Renal cortex interstitium (tissue), 11 donors: ENCODE measurements at regions not wholly inside any gene's neighbourhood (a gene's known extent, or its start where the extent isn't known, plus 50 kb on each side); places are given as distances from the start of the nearest gene placed in this dataset.

Source experiments
- DNase-seq, 11 donors: peaks; one replicate each; pipeline ENCODE4 v3.0.0-alpha.2; 2013; ENCODE audit warnings: low read depth in 9 of 11, low spot score in 4 of 11; ENCODE audit errors: extremely low read depth in 1 of 11

DNA sequence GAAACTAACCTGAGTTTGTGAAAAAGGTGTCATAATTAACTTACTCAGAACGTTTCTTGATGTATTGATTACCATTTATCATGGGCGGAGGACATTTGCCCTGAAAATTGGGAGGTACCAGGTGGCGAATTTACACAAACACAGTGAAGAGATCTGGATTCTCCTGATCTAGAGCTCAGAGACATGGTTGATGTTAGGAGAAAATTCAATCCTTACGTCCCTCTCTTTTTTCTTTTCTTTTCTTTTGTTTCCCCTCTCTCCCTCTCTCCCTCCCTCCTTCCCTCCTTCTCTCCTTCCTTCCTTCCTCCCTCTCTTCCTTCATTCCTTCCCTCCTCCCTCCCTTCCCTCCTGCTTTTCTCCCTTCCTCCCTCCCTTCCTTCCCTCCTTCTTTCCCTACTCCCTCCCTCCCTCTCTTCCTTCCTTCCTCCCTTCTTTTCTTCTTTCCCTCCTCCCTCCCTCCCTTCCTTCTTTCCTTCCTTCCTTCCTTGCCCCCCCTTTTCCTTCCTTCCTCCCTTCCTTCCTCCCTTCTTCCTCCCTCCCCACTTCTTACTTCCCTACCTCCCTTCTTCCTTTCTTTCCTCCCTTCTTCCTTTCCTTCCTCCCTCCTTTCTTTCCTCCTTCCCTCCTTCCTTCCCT, 234.1 kb downstream of the OTOR start:
- DNase-seq = no peak

DNA sequence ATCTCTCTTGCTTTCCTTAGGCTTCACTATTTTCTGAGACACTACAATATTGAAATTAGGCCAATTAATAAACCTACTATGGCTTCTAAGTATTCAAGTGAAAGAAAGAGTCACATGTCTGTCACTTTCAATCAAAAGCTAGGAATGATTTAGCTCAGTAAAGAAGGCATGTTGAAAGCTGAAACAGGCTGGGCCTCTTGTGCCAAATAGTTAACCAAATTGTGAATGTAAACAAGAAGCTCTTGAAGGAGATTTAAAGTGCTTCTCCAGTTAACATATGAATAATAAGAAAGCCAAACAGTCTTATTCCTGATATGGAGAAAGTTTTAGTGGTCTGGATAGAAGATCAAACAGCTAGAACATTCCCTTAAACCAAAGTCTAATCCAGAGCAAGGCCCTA, 236.3 kb downstream of the OTOR start:
- no peak for DNase-seq

DNA sequence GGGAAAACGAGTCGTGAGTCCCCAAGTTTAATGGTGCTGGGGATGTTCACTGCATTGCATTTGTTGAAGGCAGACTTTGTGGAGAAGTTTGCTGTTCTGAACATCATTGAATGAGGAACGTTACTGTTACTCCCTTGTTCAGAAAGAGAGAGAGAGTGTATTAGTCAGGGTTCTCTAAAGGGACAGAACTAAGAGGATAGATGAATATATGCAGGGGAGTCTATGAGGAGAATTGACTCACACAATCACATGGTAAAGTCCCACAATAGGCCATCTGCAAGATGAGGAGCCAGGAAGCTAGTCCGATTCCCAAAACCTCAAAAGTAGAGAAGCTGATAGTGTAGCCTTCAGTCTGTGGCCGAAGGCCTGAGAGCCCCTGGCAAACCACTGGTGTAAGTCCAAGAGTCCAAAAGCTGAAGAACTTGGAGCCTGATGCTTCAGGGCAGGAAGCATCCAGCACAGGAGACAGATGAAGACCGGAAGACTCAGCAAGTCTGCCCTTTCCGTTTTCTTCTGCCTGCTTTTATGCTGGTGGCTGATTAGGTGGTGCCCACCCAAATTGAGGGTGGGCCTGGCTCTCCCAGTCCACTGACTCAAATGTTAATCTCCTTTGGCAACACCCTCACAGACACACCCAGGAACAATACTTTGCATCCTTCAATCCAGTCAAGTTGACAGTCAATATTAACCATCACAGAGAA, 223.5 kb upstream of the PCSK2 start:
- no peak for DNase-seq

DNA sequence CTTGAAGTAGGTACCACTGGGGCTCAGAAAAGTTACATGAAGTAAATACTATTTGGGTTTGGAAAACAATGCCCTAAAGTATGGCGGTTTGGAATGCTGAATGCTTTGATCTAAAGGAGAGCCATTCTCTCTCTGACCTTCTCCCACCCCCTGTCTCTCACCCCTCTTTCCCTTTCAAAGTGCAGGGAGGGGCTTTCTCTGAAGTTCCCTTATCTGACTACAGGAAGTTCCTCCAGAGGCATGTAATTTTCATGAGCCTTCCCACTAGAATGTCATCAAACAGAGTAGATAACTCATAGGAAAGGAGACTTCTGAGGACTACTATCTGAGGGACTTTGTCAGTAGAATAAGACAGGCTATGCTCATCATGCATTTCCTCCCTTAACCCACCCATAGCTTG, 216.7 kb upstream of the PCSK2 start:
- no peak for DNase-seq

DNA sequence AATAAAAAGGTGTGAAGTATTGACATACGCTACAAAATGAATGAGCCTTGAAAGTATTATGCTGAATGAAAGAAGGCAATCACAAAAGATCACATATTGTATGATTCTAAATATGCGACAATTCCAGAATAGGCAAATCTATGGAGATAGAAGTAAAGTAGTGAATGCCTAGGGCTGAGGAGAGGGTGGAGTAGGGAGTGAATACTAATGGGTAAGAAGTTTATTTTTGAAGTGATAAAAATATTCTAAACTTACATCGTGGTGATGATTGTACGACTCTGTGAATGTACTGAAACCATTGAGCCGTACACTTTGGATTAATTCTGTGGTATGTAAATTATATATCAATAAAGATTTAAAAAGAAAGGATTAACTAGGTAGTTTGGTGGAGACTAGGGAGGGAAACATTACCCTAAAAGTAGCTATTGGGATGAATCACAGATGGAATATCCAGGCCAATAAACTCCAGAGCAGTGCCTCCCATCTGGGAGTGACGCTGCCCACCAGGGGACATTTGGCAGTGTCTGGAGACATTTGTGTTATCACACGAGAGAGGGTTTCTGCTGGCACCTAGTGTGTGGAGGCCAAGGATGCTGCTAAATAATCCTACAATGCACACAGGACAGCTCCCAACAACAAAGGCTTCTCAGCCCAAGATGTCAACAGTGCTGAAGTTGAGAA, 214.2 kb upstream of the PCSK2 start:
- DNase-seq = no peak

DNA sequence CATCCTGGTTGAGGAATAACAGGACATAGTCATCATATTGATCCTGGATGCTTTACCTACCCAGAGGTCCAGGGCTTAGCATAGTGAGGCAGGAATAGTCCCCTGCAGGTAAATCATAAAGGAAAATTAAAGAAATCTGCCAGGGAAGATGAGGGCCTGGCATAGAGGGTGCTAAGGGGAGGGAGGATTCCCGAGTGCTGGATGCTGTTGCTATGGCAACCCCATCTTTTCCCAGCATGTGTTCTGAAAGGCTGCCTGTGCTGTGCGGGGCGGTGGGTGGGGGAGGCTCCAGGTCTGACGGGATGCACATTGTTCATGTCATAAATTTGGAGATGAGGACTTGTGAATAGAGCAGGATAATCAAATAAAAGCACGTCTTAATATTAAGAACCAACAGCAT, 212.6 kb upstream of the PCSK2 start:
- no peak for DNase-seq

DNA sequence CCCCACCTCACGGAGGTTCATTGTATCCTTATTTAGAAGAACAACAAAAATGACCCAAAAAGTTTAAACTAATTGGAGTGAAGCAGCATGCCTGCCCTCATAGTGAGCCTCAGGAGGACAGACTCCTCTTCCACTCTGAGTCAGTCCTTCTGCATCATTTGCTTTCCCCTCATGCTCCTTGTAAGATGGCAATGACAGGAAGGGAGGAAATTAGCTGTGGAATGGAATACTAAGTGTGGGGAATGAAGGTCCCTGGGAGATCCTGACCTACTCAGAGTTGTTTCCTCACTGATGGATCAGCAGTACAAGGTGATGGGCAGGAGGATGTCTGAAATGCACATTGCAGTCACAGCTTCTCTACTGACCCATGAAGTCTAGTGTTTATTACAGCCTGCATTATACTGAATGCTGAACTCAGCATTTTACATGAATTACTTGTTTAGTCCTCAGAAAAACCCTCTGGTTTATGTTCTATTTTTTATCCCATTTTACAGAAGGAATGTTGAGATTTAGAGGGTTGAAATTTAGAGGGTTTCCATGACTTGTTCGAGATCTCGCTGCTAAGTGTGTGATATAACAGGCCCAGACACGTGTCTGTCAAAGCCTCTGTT, 212.0 kb upstream of the PCSK2 start:
- no peak for DNase-seq

DNA sequence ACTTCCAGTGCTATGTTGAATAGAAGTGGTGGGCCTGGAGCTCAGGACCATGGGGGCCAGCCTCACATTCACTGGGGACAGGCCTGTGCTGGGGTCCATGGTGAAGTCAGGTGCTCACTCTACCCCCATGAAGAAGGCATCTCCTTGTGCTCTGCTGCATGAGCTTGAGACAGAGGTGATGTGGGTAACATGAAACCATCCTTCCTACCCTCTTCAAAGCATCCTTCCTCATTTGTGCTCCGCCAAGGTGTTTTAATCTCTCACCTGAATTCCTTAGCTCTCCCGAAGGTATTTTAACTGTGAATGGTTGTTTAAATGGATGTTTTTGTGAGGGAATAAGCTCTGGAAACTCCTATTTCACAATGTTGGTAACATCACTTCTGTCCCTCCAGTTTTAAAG, 209.6 kb upstream of the PCSK2 start:
- no peak for DNase-seq

DNA sequence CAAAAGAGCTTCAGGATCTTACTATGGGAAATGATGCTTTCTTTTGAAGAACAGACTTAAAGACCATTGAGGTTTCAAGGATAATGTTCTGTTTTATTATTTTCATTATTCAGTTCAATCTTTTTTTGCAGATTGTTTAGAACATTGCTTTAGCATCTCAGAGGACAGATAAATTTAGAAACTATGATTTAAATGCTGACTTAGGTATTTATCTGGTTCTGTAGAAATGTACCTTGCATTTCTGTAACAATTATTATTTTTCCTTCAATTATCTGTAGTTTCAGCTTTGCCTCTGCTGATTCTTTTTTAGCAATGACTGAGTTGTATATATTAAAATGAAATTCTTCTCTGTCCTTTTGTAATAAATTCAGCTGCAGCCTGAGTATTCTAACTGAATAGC, 205.4 kb upstream of the PCSK2 start:
- no peak for DNase-seq

DNA sequence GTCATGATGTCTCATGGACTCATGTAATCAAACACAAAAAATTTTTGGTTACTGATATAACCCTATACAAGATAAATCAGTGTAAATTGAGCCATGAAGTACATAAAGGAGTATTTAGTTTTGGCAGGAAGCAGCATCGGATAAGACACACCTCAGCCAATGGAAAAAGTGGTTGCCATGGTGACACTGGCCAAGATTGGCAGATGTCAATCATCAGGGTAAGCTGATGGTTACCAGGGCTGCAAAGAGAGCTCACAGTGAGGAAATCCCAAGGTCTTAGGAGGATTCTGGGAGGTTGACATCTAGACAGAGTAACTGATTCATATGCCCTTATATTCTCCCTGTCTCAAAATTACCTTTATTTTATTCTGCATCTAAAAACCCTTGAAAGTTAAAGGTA, 203.8 kb upstream of the PCSK2 start:
- DNase-seq = no peak

DNA sequence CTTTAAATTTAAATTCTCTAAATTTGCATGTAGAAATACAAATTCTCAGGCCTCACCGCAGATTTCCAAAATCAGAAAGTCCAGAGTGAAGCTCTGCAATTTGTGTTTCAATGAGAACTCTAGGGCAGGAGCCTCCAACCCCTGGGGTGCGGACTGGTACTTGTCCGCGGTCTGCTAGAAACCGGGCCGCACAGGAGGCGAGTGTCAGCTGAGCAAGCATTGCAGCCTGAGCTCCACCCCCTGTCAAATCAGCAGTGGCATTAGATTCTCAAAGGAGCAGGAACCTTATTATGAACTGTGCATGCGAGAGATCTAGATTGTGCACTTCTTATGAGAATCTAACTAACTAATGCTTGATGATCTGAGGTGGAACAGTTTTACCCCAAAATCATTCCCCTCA, 203.0 kb upstream of the PCSK2 start:
- DNase-seq = no peak

DNA sequence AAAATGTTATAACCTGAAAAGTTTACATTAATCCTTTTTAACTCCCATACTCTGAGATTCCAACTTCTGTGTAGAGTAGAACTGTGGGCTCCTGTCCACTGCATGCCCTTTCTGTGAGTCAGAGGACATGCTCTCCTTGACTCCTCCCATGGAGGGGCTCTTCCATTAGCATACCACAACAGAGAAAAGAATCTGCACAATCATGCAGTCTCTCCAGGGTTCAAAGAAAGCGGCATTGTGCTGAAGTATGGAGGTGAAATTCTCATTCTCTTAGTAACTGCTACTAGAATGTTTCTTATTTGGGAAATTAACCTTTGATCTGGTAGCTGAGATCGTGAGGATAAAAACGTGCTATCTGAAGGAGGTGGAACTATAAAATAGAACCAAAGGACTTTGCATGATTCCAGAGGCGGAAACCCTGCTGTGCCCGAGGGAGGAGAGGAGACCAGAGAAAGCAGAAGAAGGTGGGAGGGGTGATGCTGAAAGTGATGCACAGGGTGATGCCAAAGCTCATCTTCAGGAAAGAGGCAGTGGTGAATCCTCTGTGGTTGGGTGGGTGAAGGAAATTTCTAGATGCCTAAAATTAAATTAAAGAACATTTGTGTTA, 202.2 kb upstream of the PCSK2 start:
- no peak for DNase-seq

DNA sequence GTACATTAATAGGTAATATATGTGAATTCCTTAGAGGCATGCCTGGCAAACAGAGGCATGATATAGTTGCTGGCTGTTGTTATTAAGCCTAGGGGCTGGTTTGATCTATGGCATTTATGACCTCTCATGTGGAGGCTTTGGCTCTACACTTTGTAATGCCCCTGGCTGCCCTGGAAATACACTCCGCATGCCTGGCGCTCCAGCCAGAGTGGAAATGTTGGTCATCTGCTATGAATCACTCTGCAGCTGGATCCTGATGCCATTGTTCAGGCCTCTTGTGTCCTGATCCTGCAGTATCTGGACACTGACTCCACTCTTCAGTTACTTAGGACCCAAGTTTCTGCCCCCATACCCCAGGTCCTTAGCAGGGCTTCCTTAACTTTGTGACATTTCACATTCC, 200.5 kb upstream of the PCSK2 start:
- DNase-seq = no peak

DNA sequence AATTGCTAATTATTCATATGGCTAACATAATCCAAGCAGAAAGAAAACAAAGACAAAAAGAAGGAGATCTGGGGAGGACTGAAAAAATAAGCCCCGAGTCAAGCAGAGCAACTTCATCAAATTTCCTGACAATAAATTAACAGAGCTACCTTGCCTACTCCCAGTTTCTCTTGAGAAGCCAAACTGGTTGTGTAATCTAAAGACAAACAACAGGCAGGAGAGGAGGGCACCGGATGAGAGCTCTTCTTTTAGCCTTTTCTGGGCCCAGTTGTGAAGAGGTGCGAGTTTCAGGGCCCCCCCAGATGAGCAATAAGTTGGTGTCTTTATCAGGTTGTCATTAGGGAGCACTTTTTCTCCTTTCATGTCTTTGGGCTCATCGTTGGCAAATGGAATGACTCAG, 197.1 kb upstream of the PCSK2 start:
- no peak for DNase-seq

DNA sequence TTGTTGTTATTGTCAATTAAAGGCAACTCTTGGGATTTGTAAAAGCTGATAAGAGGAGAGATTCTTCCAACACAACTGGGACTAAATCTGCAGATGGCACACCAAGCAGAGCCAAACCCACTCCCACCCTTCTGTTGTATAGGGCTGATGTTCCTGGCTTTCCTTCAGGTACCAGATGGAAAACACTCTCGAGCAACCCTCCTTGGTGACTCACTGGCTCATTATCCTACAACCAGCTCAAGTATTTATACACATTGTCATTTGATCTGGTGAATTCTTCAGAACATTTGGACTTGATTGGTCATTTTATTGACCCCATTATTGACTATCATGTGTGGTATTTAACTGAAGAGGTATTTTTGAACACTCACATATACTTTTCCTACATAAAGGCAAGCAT, 190.3 kb upstream of the PCSK2 start:
- no peak for DNase-seq

DNA sequence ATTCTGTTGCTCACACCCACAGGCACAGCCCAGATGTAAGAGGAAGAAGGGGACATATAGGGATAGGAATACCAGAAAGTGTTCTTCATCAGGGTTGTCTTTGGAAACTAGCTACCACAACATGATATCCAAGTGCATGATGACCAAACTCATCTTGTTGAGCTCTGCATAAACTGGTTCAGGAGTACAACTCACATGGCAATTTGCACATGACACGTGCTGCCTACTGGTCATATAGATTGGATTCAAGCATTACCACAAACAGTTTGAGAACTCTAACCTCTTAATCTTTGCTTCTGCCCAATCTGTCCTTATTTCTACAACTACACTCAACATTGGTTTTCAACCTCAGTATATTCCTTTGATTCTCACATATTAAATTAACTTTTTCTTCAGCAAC, 184.7 kb upstream of the PCSK2 start:
- no peak for DNase-seq

DNA sequence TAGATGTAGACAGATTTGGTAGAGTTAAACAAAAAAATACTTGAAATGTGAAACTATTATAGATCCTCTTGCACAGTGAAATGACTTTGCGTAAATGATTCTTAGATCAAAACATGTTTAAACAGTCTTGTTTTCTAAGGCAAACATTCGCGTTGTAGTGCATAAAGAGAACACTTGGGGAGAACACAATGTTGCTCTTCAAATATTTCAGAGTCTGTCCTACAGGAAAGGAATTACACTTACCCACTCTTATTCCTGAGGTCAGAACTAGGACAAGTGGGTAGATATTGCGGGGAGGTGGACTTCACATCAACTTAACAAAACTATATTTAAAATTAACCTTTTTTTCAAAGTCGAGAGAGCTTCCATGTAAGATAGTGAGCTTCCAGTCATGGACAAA, 183.5 kb upstream of the PCSK2 start:
- no peak for DNase-seq

DNA sequence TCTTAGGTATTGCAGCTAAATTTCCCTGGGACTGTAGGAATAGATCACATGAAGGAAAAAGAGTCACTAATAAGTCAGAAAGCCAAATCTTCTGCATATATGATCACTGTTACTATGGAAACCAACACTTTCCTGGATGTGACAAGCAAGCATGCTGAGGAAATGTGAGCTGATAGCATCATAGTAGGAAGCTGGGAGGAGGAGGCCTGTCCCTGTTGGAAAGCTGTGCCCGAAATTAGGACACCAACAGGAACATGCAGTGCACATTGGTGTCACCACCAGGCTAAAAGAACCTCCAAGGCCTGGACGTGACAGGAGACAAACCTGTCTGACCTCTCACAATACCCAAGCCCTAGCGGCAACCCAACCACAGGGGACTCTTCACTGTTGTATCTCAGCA, 181.9 kb upstream of the PCSK2 start:
- no peak for DNase-seq

DNA sequence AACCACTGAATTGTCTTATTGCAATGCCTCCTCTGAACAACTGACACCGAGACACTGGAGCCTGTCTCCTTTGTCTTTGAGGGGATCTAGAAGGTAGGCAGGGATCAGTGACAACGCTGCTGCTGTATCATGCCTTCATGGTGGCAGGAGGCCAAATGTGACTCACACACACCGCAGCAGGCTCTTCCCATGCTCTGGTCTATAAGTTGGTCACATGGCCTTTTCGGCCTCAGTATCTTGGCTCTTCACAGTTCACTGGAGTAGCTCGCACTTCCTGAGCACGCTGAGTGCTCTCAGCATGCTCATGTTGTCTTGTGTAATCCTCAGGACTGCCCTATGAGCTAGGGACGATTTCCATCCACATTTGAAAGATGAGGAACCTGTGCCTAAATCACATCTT, 167.4 kb upstream of the PCSK2 start:
- DNase-seq = no peak

DNA sequence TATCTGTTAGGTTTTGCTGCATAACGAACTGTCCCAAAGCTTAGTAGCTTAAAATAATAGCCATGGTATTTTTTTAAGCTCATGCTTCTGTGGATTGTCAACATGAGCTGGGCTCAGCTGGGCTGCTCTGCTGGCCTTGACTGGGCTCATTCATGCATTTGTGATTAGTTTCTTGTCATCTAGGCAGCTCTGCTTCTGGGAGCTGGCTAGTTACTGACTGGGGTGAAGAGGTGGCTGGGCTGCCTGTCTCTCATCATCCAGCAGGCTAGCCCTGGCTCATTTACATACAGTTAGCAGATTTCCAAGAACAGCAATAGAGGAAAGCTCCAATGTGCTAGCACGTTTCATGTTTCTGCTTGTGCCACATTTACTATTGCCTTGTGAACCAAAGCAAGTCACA, 165.1 kb upstream of the PCSK2 start:
- DNase-seq = no peak
